Astrocyte of the spinal cord (primary cell): ENCODE measurements at regions not wholly inside any gene's neighbourhood (a gene's known extent, or its start where the extent isn't known, plus 50 kb on each side); places are given as distances from the start of the nearest gene placed in this dataset.

Experiments used
- DNase-seq: peaks from one replicate; pipeline ENCODE4 v3.0.0; 2011; ENCODE audit warnings: low read depth, low spot score
- H3K4me3 ChIP-seq: 2 replicates; pipeline ENCODE4 v1.5.1; 2011; ENCODE audit warnings: low read depth, mild to moderate bottlenecking, low read length, moderate library complexity
- CTCF ChIP-seq: IDR thresholded peaks from 2 replicates; pipeline ENCODE4 v1.5.1; 2012; ENCODE audit warnings: low read depth, mild to moderate bottlenecking, low read length, inconsistent platforms
- in situ Hi-C: cut with HindIII; loops from 2 replicates; pipeline ENCODE4 v1.10.0; 2017; ENCODE audit warnings: low sequenced_read_pairs

- no peak for TF ChIP-seq CTCF
- in situ Hi-C loops = no loop called here
- no peak overlapping the region for H3K4me3 ChIP-seq
- DNase-seq = no peak
These were observed 145.6 kb downstream of the TMEM132E start for GRCh38 chr17:34725008-34725407.

- no peak for DNase-seq
- H3K4me3 ChIP-seq = no peak overlapping the region
- in situ Hi-C loops = no loop called here
- TF ChIP-seq CTCF = no peak
These were observed 144.5 kb downstream of the TMEM132E start for GRCh38 chr17:34723875-34724274.

- no peak for DNase-seq
- TF ChIP-seq CTCF = no peak
- H3K4me3 ChIP-seq = no peak overlapping the region
- in situ Hi-C loops = no loop called here
These were observed 141.9 kb downstream of the TMEM132E start for GRCh38 chr17:34721326-34721725.

- no peak for TF ChIP-seq CTCF
- in situ Hi-C loops = no loop called here
- no peak overlapping the region for H3K4me3 ChIP-seq
- DNase-seq = no peak
These were observed 141.4 kb downstream of the TMEM132E start for GRCh38 chr17:34720760-34721159.

- TF ChIP-seq CTCF = no peak
- DNase-seq = no peak
- in situ Hi-C loops = no loop called here
- no peak overlapping the region for H3K4me3 ChIP-seq
These were observed 140.2 kb downstream of the TMEM132E start for GRCh38 chr17:34719569-34719968.

GRCh38 chr17:34717092-34717491, 137.7 kb downstream of the TMEM132E start:
- no peak for TF ChIP-seq CTCF
- no peak for DNase-seq

GRCh38 chr17:34716291-34716690, 136.9 kb downstream of the TMEM132E start:
- in situ Hi-C loops = no loop called here
- no peak for DNase-seq
- no peak for TF ChIP-seq CTCF

More at GRCh38 chr17:34717092-34717491, 137.7 kb downstream of the TMEM132E start:
- no peak overlapping the region for H3K4me3 ChIP-seq
- in situ Hi-C loops = no loop called here

More at GRCh38 chr17:34716291-34716690, 136.9 kb downstream of the TMEM132E start:
- H3K4me3 ChIP-seq = no peak overlapping the region
